Neuron (in vitro differentiated cells): ENCODE measurements at regions not wholly inside any gene's neighbourhood (a gene's known extent, or its start where the extent isn't known, plus 50 kb on each side); places are given as distances from the start of the nearest gene placed in this dataset.
"Not testable (repeated sequence)": the region's sequence is repeated elsewhere in the genome, so short reads cannot be mapped to it uniquely, and the experiment has no call there.

ENCODE experiments used
- H2AFZ ChIP-seq: one replicate; pipeline ENCODE4 v1.6.1; 2013; ENCODE audit warnings: low read depth, mild to moderate bottlenecking, inconsistent platforms, low read length, moderate library complexity
- H3K27me3 ChIP-seq: one replicate; pipeline ENCODE4 v1.6.1; 2013; ENCODE audit warnings: low read length; ENCODE audit not compliant: insufficient read depth
- H3K36me3 ChIP-seq: one replicate; pipeline ENCODE4 v1.6.1; 2013; ENCODE audit warnings: low read length; ENCODE audit not compliant: insufficient read depth
- H3K4me1 ChIP-seq: one replicate; pipeline ENCODE4 v1.6.1; 2013; ENCODE audit warnings: low read length; ENCODE audit not compliant: insufficient read depth
- H3K4me3 ChIP-seq: 2 replicates; pipeline ENCODE4 v1.5.1; 2013; ENCODE audit warnings: mild to moderate bottlenecking, low read length, moderate library complexity
- H3K9me3 ChIP-seq: one replicate; pipeline ENCODE4 v1.6.1; 2013; ENCODE audit warnings: low read length

DNA sequence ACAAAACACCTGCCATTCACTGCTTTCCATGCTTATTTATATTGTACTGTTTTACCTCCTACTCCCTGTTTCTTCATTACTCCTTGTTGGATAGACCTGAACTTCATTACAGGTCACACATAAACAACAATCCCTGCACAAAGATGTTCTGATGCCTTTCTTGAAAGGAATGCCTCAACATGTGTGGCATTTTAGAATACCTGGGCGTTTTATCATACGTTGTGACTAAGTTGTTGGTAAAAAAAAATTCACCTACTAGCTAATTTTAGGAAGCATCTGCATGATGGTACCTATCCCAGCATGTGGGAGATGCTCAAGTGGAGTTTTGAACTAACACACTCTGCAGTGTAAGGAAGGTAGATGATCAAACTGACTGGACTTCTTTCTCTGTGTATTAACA is 604.1 kb downstream of the TAF11L14 start:
- Histone ChIP-seq H3K4me3 (no peak overlapping the region), H3K9me3 (no peaks in the 10 kb centered on the region)

DNA sequence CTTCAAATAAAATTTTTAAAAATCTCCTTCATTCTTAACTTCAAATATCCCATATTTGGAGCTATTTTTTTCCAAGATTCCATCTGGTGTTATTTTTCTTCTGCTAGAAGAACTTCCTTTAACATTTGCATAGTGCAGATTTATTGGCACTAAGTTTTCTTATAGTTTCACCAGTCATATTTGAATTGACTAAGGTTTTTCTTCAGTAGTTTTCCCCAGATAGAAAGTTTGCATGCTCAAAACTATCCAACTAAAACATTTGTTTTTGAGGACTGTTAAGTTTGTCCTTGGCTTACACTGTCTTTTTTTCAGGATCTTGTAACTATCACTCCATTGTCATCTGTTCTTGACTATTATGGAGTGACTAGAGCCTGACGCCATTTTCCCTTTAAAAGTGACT is 606.7 kb downstream of the TAF11L14 start:
- Histone ChIP-seq H3K9me3 (no peaks in the 10 kb centered on the region), H2AFZ (no peak overlapping the region), H3K27me3 (no peaks in the 10 kb centered on the region), H3K4me1 (no peaks in the 10 kb centered on the region), H3K4me3 (no peak overlapping the region), H3K36me3 (no peaks in the 10 kb centered on the region)

More for the DNA sequence above, 604.1 kb downstream of the TAF11L14 start:
- Histone ChIP-seq H3K36me3 (no peaks in the 10 kb centered on the region), H3K27me3 (no peaks in the 10 kb centered on the region), H2AFZ (no peak overlapping the region), H3K4me1 (no peaks in the 10 kb centered on the region)

GRCh38 chr5:18243846-18244245 is 609.6 kb downstream of the TAF11L14 start:
- Histone ChIP-seq H3K4me3 (no peak overlapping the region), H3K9me3 (peaks cover 2% of the 10 kb centered on the region)

GRCh38 chr5:18244309-18244708 is 610.0 kb downstream of the TAF11L14 start:
- Histone ChIP-seq H3K4me3 (no peak overlapping the region), H2AFZ (no peak overlapping the region), H3K9me3 (peaks cover 2% of the 10 kb centered on the region), H3K36me3 (no peaks in the 10 kb centered on the region), H3K27me3 (no peaks in the 10 kb centered on the region), H3K4me1 (no peaks in the 10 kb centered on the region)

More at GRCh38 chr5:18243846-18244245, 609.6 kb downstream of the TAF11L14 start:
- H3K27me3 ChIP-seq: no peaks in the 10 kb centered on the region
- H3K36me3 ChIP-seq: no peaks in the 10 kb centered on the region
- H2AFZ ChIP-seq: no peak overlapping the region
- no peaks in the 10 kb centered on the region for H3K4me1 ChIP-seq

DNA sequence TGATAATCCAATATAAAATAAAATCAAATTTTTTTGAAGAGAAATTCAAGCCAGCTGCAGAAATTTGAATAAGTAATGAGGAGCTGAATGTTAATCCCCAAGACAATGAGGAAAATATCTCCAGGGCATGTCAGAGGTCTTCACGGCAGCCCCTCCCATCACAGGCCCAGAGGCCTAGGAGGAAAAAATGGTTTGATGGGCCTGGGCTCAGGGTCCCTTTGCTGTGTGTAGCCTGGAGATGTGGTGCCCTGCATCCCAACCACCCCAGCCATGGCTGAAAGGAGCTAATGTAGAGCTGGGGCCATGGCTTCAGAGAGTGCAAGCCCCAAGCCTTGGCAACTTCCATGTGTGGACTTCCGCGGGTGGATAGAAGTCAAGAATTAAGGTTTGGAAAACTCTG is 618.3 kb downstream of the TAF11L14 start:
- Histone ChIP-seq H3K4me3 (no peak overlapping the region), H3K27me3 (no peaks in the 10 kb centered on the region), H3K4me1 (no peaks in the 10 kb centered on the region), H3K36me3 (no peaks in the 10 kb centered on the region), H3K9me3 (peaks cover 2% of the 10 kb centered on the region), H2AFZ (no peak overlapping the region)

GRCh38 chr5:18264126-18264882 is 630.0 kb downstream of the TAF11L14 start:
- Histone ChIP-seq H2AFZ (no peak overlapping the region), H3K36me3 (no peaks in the 10 kb centered on the region), H3K27me3 (no peaks in the 10 kb centered on the region), H3K4me1 (no peaks in the 10 kb centered on the region), H3K9me3 (no peaks in the 10 kb centered on the region), H3K4me3 (no peak overlapping the region)

DNA sequence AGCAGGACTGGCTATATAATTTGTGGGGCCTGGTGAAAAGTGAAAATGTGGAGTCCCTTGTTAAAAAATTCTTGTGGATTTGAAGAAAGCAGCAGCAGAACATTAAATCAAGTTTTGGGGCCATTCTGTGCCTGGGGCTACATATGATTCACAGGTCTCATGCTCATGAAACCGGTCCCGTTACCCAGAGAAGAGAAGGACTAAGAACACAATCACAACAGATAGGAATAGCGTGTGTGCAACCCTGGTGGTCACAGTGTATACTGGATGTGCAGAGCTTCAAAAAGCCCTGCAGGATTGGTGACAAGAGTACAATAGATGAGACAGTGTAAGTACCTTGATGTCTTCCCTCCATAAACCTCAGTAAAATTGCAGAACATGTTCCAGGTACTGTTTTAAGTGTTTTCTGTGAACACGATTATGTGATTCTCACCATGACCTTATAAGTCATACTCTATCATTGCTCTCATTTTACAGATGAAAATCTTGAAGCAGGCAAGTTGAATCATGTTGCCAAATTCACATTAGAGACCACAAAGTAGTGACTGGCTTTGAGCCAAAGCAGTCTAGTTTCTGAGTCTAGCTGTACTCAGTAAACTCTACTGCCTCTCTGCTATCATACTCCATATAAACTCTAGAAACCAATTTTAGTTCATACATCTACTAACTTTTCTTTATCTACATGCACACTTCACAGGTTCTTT is 636.5 kb downstream of the TAF11L14 start:
- H2AFZ ChIP-seq: no peak overlapping the region
- H3K4me3 ChIP-seq: no peak overlapping the region
- no peaks in the 10 kb centered on the region for H3K27me3 ChIP-seq
- H3K36me3 ChIP-seq: no peaks in the 10 kb centered on the region
- H3K9me3 ChIP-seq: no peaks in the 10 kb centered on the region
- no peaks in the 10 kb centered on the region for H3K4me1 ChIP-seq

- peaks cover 4% of the 10 kb centered on the region for H3K27me3 ChIP-seq
- no peak overlapping the region for H2AFZ ChIP-seq
- no peak overlapping the region for H3K4me3 ChIP-seq
- no peaks in the 10 kb centered on the region for H3K9me3 ChIP-seq
- no peaks in the 10 kb centered on the region for H3K36me3 ChIP-seq
- H3K4me1 ChIP-seq: no peaks in the 10 kb centered on the region
Measured at GRCh38 chr5:18276939-18277338, 642.7 kb downstream of the TAF11L14 start.

DNA sequence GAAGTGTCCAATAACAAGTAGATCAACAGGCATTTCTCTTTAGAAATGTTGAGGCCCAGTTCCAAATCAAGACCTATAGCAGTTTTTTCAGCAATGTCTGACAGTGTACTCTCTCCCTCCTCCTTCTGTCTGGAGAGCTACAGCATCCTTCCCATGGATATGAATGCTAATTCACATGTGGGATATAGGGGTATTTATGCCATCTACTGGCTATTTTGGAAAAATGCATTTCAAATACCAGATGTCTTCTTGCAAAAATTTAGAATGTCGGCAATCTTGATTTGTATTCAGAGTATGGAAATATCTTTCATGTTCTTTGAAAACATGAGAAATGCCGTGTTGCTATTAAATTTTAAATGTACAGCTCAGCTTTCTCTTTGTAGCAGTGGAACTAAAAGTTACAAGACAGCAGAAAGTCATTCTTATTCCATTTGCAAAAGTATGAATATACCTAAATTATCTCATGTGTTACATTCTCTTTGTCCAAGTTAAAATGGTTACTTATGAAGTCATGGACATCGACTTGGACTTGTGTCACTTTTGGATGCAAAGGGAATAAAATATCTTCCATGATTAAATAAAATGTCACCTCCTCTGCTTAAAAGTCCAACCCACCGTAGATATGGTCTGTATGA is 647.8 kb downstream of the TAF11L14 start:
- H3K4me3 ChIP-seq: no peak overlapping the region
- H3K4me1 ChIP-seq: no peaks in the 10 kb centered on the region
- no peak overlapping the region for H2AFZ ChIP-seq
- H3K27me3 ChIP-seq: peaks cover under 1% of the 10 kb centered on the region
- no peaks in the 10 kb centered on the region for H3K9me3 ChIP-seq
- no peaks in the 10 kb centered on the region for H3K36me3 ChIP-seq

GRCh38 chr5:18285257-18285656 is 651.0 kb downstream of the TAF11L14 start:
- no peaks in the 10 kb centered on the region for H3K9me3 ChIP-seq
- no peaks in the 10 kb centered on the region for H3K27me3 ChIP-seq
- no peaks in the 10 kb centered on the region for H3K4me1 ChIP-seq
- no peak overlapping the region for H3K4me3 ChIP-seq
- H2AFZ ChIP-seq: no peak overlapping the region
- no peaks in the 10 kb centered on the region for H3K36me3 ChIP-seq

DNA sequence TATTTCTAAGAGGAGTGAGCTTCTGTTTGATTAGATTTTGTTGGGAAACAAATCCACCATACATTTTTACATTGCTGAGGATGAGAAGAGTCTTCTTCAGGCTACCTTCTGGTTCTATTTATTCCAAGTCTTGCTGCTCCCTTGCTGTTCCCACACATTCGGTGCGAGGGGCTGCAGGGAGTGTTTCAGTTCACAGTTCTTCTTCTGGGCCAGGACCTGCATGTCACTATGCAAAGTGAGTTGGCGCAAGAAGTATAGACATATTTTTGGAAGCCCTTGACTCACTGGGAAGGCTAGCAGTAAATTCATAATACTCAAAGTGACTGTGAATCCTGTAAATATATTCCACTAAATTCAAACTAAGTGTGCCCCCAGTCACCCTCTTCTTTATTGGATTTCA is 657.9 kb downstream of the TAF11L14 start:
- Histone ChIP-seq H3K4me1 (no peaks in the 10 kb centered on the region), H3K4me3 (no peak overlapping the region), H2AFZ (no peak overlapping the region), H3K36me3 (no peaks in the 10 kb centered on the region), H3K9me3 (no peaks in the 10 kb centered on the region), H3K27me3 (no peaks in the 10 kb centered on the region)

- H3K36me3 ChIP-seq, H3K9me3 ChIP-seq, H3K27me3 ChIP-seq, H3K4me1 ChIP-seq, H3K4me3 ChIP-seq, H2AFZ ChIP-seq: not testable (repeated sequence)
Measured at GRCh38 chr5:18295696-18296095, 661.4 kb downstream of the TAF11L14 start.

DNA sequence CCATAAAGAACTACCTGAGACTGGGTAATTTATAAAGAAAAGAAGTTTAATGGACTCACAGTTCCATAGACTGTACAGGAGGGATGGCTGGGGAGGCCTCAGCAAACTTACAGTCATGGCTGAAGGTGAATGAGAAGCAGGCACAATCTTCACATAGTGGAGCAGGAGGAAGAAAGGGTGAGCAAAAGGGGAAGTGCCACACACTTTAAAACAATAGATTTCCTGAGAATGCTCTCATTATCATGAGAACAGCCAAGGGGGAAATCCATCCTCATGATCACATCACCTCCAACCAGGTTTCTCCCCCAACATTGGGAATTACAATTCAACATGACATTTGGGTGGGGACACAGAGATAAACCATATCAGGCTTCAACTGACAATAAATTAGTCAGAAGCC is 664.9 kb downstream of the TAF11L14 start:
- Histone ChIP-seq H3K4me1 (no peaks in the 10 kb centered on the region), H3K27me3 (no peaks in the 10 kb centered on the region), H3K4me3 (no peak overlapping the region), H3K36me3 (no peaks in the 10 kb centered on the region), H2AFZ (no peak overlapping the region), H3K9me3 (no peaks in the 10 kb centered on the region)
